ENCODE measurements at regions not wholly inside any gene's neighbourhood (a gene's known extent, or its start where the extent isn't known, plus 50 kb on each side); places are given as distances from the start of the nearest gene placed in this dataset.

GRCh38 chr14:89600950-89601826 lies 184.2 kb upstream of the FOXN3 start:
- no peak for DNase-seq (ENCODE audit: low spot score)
- TF ChIP-seq, protein P1, sequence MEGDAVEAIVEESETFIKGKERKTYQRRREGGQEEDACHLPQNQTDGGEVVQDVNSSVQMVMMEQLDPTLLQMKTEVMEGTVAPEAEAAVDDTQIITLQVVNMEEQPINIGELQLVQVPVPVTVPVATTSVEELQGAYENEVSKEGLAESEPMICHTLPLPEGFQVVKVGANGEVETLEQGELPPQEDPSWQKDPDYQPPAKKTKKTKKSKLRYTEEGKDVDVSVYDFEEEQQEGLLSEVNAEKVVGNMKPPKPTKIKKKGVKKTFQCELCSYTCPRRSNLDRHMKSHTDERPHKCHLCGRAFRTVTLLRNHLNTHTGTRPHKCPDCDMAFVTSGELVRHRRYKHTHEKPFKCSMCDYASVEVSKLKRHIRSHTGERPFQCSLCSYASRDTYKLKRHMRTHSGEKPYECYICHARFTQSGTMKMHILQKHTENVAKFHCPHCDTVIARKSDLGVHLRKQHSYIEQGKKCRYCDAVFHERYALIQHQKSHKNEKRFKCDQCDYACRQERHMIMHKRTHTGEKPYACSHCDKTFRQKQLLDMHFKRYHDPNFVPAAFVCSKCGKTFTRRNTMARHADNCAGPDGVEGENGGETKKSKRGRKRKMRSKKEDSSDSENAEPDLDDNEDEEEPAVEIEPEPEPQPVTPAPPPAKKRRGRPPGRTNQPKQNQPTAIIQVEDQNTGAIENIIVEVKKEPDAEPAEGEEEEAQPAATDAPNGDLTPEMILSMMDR (conservative IDR thresholded peaks at IDR 0.05; ENCODE audit: low read depth), result no peak
- ChIA-PET CTCF (interaction anchor here (0.6 kb wide), 1 partner anchor 167 kb away, joined by 3 read pairs; no protein-coding TSS in a partner anchor), POLR2A (ENCODE audit: low non-redundant PET) (no interaction called here)
- no peak overlapping the region for H3K27ac ChIP-seq

- POLR2A ChIA-PET (ENCODE audit: low non-redundant PET), result no interaction called here
Observed at GRCh38 chr14:89600029-89600428, 183.0 kb upstream of the FOXN3 start.

DNA sequence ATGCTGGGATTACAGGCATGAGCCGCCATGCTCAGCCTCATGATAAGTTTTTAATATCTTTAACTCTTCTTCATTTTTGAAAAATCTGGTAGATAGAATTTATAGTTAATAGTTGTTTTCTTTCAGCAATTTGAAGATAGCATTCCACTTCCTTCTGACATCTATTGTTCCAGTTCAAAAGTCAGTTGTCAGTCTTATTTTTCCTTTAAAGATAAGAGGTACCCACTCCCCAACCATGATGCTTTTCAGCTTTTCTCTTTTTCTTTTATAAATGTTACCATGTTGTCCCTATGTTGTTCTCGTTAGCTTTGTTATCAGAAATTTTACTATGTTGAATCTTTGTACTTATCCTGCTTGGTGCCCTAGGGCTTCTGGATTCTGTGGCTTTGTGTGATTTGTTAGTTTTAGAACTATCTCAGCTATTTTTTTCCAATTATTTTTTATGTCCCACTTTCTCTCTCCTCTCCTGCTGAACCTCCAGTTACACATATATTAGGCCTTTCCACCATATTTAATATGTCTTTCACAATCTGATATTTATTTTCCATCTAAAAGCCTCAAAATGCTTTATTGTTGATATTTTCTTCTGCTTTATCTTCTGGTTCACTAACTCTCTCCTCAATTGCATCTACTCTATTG lies 181.6 kb upstream of the FOXN3 start:
- TF ChIP-seq, protein P1 (conservative IDR thresholded peaks at IDR 0.05; ENCODE audit: low read depth), result no peak
- POLR2A ChIA-PET (ENCODE audit: low non-redundant PET), result no interaction called here
- CTCF ChIA-PET, result interaction anchor here (0.6 kb wide), 1 partner anchor 11 kb away, joined by 3 read pairs; no protein-coding TSS in a partner anchor
- DNase-seq (ENCODE audit: low spot score), result no peak
- no peak overlapping the region for H3K27ac ChIP-seq

More at GRCh38 chr14:89600029-89600428, 183.0 kb upstream of the FOXN3 start:
- H3K27ac ChIP-seq, result no peak overlapping the region
- CTCF ChIA-PET, result no interaction called here
- TF ChIP-seq, protein P1 (conservative IDR thresholded peaks at IDR 0.05; ENCODE audit: low read depth), result no peak
- DNase-seq (ENCODE audit: low spot score), result no peak

GRCh38 chr14:89592961-89593360 lies 175.9 kb upstream of the FOXN3 start:
- no peak overlapping the region for H3K27ac ChIP-seq
- CTCF ChIA-PET, result no interaction called here
- DNase-seq (ENCODE audit: low spot score), result no peak
- POLR2A ChIA-PET (ENCODE audit: low non-redundant PET), result no interaction called here
- TF ChIP-seq, protein P1 (conservative IDR thresholded peaks at IDR 0.05; ENCODE audit: low read depth), result no peak

- ChIA-PET CTCF (no interaction called here), POLR2A (ENCODE audit: low non-redundant PET) (no interaction called here)
Observed at GRCh38 chr14:89589400-89590118, 172.5 kb upstream of the FOXN3 start.

More at GRCh38 chr14:89589400-89590118, 172.5 kb upstream of the FOXN3 start:
- TF ChIP-seq, protein P1 (conservative IDR thresholded peaks at IDR 0.05; ENCODE audit: low read depth), result no peak
- DNase-seq (ENCODE audit: low spot score), result no peak
- no peak overlapping the region for H3K27ac ChIP-seq

All from RWPE1 (cell line).